NCI-H748 (cell line): ENCODE measurements at regions not wholly inside any gene's neighbourhood (a gene's known extent, or its start where the extent isn't known, plus 50 kb on each side); places are given as distances from the start of the nearest gene placed in this dataset.
A peak's percentile ranks its signal among the peaks of the same experiment; 100 is the strongest.
"Not testable (repeated sequence)": the region's sequence is repeated elsewhere in the genome, so short reads cannot be mapped to it uniquely, and the experiment has no call there.

ENCODE experiments used
- DNase-seq: peaks from one replicate; lab custom pipeline; 2025; ENCODE audit not compliant: unreplicated experiment; lab: John Stamatoyannopoulos, UW

- peak; percentile 83 for DNase-seq
Measured at GRCh38 chr19:13652810-13653590, 111.3 kb upstream of the MRI1 start.

DNA sequence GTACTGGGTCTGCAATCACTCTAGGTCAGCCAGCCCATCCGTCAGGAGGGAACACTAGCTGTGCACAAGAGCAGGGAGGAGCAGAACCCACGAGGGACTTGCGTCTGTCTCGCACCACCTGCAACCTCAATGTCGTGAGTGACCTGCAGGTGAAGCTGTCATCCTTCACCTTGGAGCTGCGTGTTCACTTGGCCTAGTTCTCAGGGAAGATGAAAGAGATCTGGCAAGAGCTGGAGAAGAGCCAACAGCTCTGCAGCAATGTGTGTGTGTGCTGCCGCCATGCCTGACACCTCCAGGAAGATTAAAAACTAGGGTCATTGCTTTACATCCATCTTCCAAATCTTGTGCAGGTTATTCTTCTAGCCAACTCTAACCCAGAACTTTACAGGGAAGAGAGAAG is 117.6 kb upstream of the MRI1 start:
- no peak for DNase-seq

DNA sequence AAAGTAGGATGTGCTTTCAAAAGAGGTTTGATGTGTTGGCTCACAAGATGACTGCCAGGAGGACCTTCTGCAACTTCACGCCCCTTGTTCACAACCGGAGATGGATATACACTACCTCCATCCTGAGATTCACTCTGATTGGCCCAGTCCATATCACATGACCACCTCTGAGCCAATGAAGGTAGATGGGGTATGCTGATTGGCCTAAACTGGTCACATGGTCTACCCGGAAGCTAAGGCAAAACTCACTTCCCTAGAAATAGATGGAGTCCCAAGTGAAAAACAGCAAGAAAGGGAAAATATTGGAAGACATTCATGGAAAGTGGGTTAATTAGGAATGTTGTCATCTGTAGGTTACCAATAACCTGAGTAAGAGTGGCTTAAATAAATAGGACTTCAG is 119.7 kb upstream of the MRI1 start:
- DNase-seq, result no peak

GRCh38 chr19:13640611-13641010 is 123.7 kb upstream of the MRI1 start:
- DNase-seq, result peak; percentile 49

DNA sequence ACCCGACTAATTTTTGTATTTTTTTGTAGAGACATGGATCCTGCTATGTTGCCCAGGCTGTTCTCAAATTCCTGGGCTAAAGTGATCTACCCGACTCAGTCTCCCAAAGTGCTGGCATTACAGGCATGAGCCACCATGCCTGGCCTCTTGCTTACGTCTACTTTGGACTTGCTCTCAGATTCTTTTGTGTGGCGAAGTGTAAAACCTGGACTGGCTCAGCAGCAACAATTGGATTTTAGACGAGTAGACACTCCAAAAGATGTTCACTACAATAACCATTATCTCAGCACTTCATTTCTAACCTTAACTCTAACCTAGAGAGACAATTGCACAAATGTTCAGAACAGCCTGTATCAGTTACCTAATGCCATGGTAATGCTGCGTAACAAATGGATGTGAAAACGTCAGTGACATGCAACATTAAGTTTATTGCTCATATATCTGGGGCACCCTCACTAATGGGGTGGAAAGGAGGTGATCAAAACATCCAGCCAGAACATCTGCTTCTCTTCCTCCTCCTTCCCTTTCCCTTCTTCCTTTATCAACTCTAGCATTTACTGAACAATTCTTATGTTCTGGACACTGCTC is 124.9 kb upstream of the MRI1 start:
- DNase-seq, result no peak

- no peak for DNase-seq
Measured at GRCh38 chr19:13637664-13638063, 126.7 kb upstream of the MRI1 start.

- no peak for DNase-seq
Measured at GRCh38 chr19:13634658-13635057, 128.4 kb upstream of the CACNA1A start.

DNA sequence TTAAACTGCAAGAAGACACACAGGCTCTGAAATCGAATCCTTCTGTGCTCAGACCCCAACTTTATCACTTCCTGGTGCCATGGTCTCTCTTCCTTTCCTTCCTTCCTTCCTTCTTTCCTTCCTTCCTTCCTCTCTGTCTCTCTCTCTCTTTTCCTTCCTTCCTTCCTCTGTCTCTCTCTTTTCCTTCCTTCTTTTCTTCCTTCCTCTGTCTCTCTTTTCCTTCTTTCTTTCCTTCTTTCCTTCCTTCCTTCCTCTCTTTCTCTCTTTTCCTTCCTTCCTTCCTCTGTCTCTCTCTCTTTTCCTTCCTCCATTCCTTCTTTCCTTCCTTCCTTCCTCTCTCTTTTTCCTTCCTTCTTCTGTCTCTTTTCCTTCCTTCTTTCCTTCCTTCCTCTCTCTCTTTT is 127.2 kb upstream of the CACNA1A start:
- DNase-seq, result no peak

DNA sequence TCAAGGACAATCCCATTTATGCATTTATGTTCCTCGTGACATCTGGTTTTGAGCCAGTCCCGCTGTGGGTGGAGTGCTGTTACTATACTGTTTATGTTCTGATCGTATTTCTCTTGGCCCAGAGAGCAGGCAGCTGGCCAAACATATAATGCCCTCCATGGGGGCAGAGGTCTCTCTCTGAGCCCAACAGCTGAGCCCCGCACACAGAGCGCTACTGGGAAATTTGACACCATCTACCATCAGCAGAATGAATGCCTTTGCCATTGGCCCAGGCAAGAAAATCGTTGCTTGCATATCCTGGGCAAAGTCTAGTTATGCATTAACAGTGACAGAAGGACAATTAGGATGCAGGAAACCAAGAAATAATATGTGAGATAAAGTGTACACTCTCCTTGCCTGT is 126.8 kb upstream of the CACNA1A start:
- peak; percentile 99 for DNase-seq

DNA sequence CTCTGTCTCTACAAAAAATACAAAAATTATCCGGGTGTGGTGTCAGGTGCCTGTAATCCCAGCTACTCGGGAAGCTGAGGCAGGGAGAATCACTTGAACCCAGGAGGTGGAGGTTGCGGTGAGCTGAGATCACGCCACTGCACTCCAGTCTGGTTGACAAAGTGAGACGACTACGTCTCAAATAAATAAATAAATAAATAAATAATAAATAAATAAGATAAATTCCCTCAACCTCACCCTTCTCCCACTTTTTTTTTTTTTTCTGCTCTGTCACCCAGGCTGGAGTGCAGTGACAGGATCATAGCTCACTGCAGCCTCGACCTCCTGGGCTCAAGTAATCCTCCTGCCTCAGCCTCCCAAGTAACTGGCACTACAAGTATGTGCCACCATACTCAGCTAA is 125.9 kb upstream of the CACNA1A start:
- DNase-seq, result not testable (repeated sequence)

GRCh38 chr19:13629687-13630357 is 123.5 kb upstream of the CACNA1A start:
- no peak for DNase-seq

GRCh38 chr19:13627531-13627930 is 121.3 kb upstream of the CACNA1A start:
- DNase-seq, result no peak

DNA sequence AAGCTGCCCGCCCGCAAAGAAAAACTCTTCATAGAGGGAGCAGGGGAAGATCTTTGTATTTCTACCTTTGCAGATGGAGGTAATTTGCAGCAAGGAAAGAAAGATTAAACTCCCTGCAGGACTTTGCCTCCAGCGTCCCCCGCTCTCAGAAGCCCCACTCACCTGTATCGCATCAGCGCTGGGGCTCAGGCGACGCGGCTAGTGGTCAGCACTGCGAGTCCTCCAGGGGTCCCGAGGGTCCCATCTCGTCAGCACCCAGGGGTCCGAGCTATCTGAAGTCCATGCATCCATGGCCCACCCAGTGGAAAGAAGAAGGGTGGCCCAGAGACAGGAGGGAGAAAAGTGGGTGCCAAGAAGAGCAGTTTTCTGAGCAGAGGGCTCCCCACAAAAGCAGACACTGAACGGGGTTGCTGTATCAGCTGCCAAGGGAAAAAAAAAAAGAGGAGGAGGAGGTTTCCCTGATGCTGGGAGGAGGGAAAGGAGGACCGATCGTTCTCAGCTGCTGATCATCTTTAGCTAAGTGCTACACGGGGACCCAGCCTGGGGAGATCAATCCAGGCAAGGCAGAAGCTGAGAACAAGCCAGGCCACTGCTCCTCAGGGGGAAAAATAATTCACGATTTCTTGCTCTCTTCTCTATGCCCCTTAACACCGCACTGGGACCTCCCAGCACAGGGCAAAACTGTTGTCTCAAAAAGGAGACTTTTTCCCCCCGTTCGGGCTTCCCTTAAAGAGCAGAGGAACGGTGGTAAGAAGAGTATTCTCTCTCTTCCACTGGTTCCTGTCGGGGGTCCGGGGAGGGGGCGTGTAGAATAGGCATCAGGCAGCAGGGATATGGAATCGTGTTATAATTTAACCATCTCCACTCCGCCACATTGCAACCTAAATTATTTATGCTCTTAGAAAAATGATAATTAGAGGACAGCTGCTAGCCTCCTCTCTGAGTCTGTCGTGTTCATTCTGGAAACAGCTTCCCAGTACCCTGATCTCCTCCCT is 117.7 kb upstream of the CACNA1A start:
- peak; percentile 74 for DNase-seq

DNA sequence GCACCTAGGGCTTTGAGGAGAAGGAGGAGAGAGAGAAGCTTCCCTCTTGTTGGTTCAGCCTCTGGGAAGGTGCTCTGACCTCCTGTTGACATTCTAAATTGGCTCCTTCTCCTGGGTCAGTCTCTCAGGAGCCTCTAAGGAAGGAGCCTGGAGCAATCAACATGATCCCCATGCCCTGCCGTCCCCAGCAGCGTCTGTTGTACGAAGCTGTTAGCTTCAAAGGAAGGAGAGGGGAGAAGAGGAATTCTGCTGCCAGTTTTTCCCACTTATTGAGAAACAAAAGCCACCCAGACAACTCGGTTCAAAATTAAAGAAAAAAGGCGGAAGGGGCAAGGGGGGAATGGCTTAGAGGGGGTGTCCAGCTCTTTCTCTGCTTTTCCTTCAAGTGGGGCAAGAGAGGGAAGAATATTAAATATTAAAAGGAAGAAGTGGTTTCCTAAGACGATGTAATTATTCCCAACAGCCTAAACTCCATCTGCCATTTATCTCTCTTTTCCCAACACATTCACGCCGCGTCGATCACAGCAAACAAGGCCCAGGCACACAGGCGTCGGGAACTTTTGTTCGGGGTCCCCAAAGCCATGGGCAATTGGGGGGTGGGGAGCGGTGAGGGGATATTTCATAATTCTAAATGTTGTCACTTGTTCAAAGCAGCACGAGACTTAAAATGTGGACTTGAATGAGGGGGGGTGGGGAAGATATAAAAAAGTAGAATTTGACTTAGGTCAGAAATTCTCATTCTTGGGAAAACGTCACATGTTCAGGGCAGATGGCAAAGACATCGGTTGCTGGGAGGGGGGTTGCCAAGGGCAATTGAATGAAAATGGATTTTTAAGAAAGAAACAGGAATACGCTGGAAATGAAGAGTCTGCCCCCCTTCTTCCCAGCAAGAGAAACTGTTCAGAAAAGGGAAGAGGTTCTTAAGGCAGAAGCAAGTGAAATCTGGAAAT is 116.8 kb upstream of the CACNA1A start:
- peak; percentile 70 for DNase-seq

GRCh38 chr19:13621413-13621812 is 115.1 kb upstream of the CACNA1A start:
- DNase-seq, result peak; percentile 30

DNA sequence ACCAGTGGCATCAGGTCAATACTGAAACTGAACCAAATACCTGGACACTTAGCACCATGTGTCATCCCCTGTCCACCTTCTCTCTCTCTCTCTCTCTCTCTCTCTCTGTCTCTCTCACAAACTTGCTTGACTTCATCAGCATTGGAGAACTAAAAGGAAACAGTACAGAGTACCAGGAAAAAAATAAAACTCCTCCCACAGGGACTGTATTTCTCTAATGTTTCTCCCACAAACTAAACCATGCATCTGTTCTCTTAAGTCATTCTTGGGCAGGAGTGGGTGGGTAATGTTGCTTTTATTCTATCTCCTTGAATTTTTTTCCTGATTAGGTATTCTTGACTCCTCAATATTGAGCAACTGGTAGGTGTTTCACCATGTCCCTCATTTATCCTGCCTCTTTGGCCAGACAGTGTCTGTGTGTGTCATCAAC is 112.9 kb upstream of the CACNA1A start:
- DNase-seq, result no peak

DNA sequence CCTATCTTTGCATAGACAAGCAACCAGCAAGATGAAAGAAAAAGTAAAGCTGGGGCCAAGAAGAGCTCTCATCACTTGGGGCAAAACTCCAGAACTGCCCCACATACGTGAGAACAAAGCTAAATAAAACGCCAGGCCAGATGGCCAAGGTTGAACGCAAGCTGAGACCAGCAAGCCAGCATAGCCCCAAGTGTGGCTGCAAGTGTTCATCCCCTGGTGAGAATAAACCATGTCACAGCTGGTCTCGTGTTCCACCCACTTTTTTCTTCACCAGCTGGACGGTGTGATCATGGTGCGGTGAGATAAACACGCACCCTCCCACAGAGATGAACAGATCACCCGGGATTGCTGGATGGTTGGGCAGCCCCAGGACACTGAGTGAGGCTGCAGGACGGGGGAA is 109.6 kb upstream of the CACNA1A start:
- peak; percentile 77 for DNase-seq

- DNase-seq, result peak; percentile 88
Measured at GRCh38 chr19:13613447-13613846, 107.2 kb upstream of the CACNA1A start.

GRCh38 chr19:13611596-13611995 is 105.3 kb upstream of the CACNA1A start:
- no peak for DNase-seq
